IMR-90 (cell line): ENCODE measurements at regions not wholly inside any gene's neighbourhood (a gene's known extent, or its start where the extent isn't known, plus 50 kb on each side); places are given as distances from the start of the nearest gene placed in this dataset.

Experiments
- ATAC-seq: fragments of 200-7000 bp; cut with Tn5 transposase; 2 replicates; pipeline ENCODE4 v1.9.1; 2020; ENCODE audit warnings: low read depth, mild to moderate bottlenecking, moderate library complexity
- BruUV-seq: library from RNA; stranded (reverse); fragments of 400-500 nt; replicated peaks from 2 replicates; lab custom pipeline; 2021; lab: Mats Ljungman, UMichigan
- CTCF ChIA-PET: fragments of 300-600 bp; formaldehyde crosslinking; extraction: SDS; loops from one replicate; lab custom pipeline; 2021; ENCODE audit warnings: antibody characterized with exemption; lab: Yijun Ruan, JAX
- POLR2A ChIA-PET: fragments of 300-600 bp; sonication (Branson Sonifier 250); formaldehyde crosslinking; loops from one replicate; lab custom pipeline; 2022; ENCODE audit warnings: antibody characterized with exemption; ENCODE audit not compliant: unreplicated experiment; lab: Charles Lee
- DNase-seq: peaks from one replicate; pipeline ENCODE4 v3.0.0; 2013
- H2AFZ ChIP-seq: replicated peaks from 2 replicates; pipeline ENCODE3; 2013; ENCODE audit warnings: low read length, mild to moderate bottlenecking; ENCODE audit not compliant: poor library complexity
- H2AK5ac ChIP-seq: 2 replicates; pipeline ENCODE4 v1.6.1; 2013; ENCODE audit warnings: low read depth, low read length, inconsistent platforms
- H2AK9ac ChIP-seq: replicated peaks from 2 replicates; pipeline ENCODE3; 2013; ENCODE audit warnings: mild to moderate bottlenecking, low read depth, low read length, moderate library complexity; ENCODE audit not compliant: poor library complexity
- H2BK120ac ChIP-seq: 2 replicates; pipeline ENCODE4 v1.6.1; 2013; ENCODE audit warnings: low read depth, low read length, inconsistent platforms
- H2BK15ac ChIP-seq: 3 replicates; pipeline ENCODE4 v1.6.1; 2013; ENCODE audit warnings: low read depth, low read length, inconsistent platforms
- H2BK20ac ChIP-seq: 2 replicates; pipeline ENCODE4 v1.6.1; 2013; ENCODE audit warnings: low read depth, mild to moderate bottlenecking, inconsistent platforms, low read length, moderate library complexity
- H2BK5ac ChIP-seq: 2 replicates; pipeline ENCODE4 v1.6.1; 2013; ENCODE audit warnings: mild to moderate bottlenecking, low read depth, low read length, inconsistent platforms; ENCODE audit not compliant: poor library complexity, severe bottlenecking
- H3K14ac ChIP-seq: replicated peaks from 2 replicates; pipeline ENCODE4 v1.6.1; 2013; ENCODE audit warnings: low read depth, low read length, inconsistent platforms
- H3K18ac ChIP-seq: 2 replicates; pipeline ENCODE4 v1.6.1; 2013; ENCODE audit warnings: low read depth, low read length, control low read depth
- H3K23ac ChIP-seq: 2 replicates; pipeline ENCODE4 v1.6.1; 2013; ENCODE audit warnings: low read depth, low read length, inconsistent platforms
- H3K27ac ChIP-seq: 2 replicates; pipeline ENCODE4 v1.5.1; 2013; ENCODE audit warnings: mild to moderate bottlenecking, control low read depth, low read length; ENCODE audit not compliant: insufficient read depth
- H3K27me3 ChIP-seq: 2 replicates; pipeline ENCODE4 v1.6.1; 2013; ENCODE audit warnings: low read length; ENCODE audit not compliant: control insufficient read depth, insufficient read depth
- H3K36me3 ChIP-seq: 2 replicates; pipeline ENCODE4 v1.6.1; 2013; ENCODE audit warnings: low read length, mixed read lengths; ENCODE audit not compliant: control insufficient read depth, insufficient read depth
- H3K4ac ChIP-seq: 2 replicates; pipeline ENCODE4 v1.6.1; 2013; ENCODE audit warnings: low read depth, low read length, inconsistent platforms
- H3K4me1 ChIP-seq: 2 replicates; pipeline ENCODE4 v1.6.1; 2013; ENCODE audit warnings: low read length, mixed read lengths; ENCODE audit not compliant: control insufficient read depth, insufficient read depth
- H3K4me2 ChIP-seq: 2 replicates; pipeline ENCODE4 v1.6.1; 2013; ENCODE audit warnings: low read depth, mild to moderate bottlenecking, control low read depth, low read length, moderate library complexity
- H3K4me3 ChIP-seq: 2 replicates; pipeline ENCODE4 v1.5.1; 2013; ENCODE audit warnings: low read depth, mild to moderate bottlenecking, control low read depth, low read length, moderate library complexity; ENCODE audit not compliant: insufficient read depth
- H3K56ac ChIP-seq: 2 replicates; pipeline ENCODE4 v1.6.1; 2013; ENCODE audit warnings: low read length, inconsistent platforms; ENCODE audit not compliant: insufficient read depth; ENCODE audit errors: extremely low read depth
- H3K79me1 ChIP-seq, 2 experiments: 2 replicates each; pipeline ENCODE4 v1.6.1; 2013; ENCODE audit warnings: low read length in 2 of 2, inconsistent platforms in 1 of 2, low read depth in 1 of 2
- H3K9ac ChIP-seq: 2 replicates; pipeline ENCODE4 v1.6.1; 2013; ENCODE audit warnings: low read depth, low read length, control low read depth
- H3K9me1 ChIP-seq: 2 replicates; pipeline ENCODE4 v1.6.1; 2013; ENCODE audit warnings: low read length, inconsistent platforms; ENCODE audit not compliant: insufficient read depth
- H3K9me3 ChIP-seq: 2 replicates; pipeline ENCODE4 v1.6.1; 2013; ENCODE audit warnings: low read length; ENCODE audit not compliant: control insufficient read depth, insufficient read depth
- H4K20me1 ChIP-seq: 2 replicates; pipeline ENCODE4 v1.6.1; 2013; ENCODE audit warnings: low read length, inconsistent platforms; ENCODE audit not compliant: insufficient read depth
- H4K5ac ChIP-seq: 2 replicates; pipeline ENCODE4 v1.6.1; 2013; ENCODE audit warnings: mild to moderate bottlenecking, low read depth, low read length, control low read depth
- H4K8ac ChIP-seq, 2 experiments: 2 replicates each; pipeline ENCODE4 v1.6.1; 2013; ENCODE audit warnings: low read depth in 2 of 2, low read length in 2 of 2, control low read depth in 1 of 2, inconsistent platforms in 1 of 2
- H4K91ac ChIP-seq: 2 replicates; pipeline ENCODE4 v1.6.1; 2013; ENCODE audit warnings: low read depth, low read length, inconsistent platforms; ENCODE audit not compliant: insufficient read depth
- CHD1 ChIP-seq: IDR thresholded peaks from 2 replicates; pipeline ENCODE4 v1.6.1; 2012; ENCODE audit warnings: low read depth, low read length, improper control_type of control experiment
- CTCF ChIP-seq: conservative IDR thresholded peaks from 2 replicates; pipeline ENCODE4 v1.5.1; 2012; ENCODE audit warnings: mild to moderate bottlenecking, low read depth, low read length, improper control_type of control experiment
- MAZ ChIP-seq: IDR thresholded peaks from 2 replicates; pipeline ENCODE4 v1.6.1; 2012; ENCODE audit warnings: low read depth, mild to moderate bottlenecking, low read length, improper control_type of control experiment, moderate library complexity, borderline replicate concordance
- NFE2L2 ChIP-seq: fragments of 150-350 bp; IDR thresholded peaks from 2 replicates; pipeline ENCODE4 v1.6.1; 2016; ENCODE audit warnings: low read depth, mild to moderate bottlenecking, low read length
- RAD21 ChIP-seq: IDR thresholded peaks from 2 replicates; pipeline ENCODE4 v1.6.1; 2012; ENCODE audit warnings: low read length, improper control_type of control experiment
- SMC3 ChIP-seq: fragments of 150-350 bp; IDR thresholded peaks from 2 replicates; pipeline ENCODE4 v1.6.1; 2016; ENCODE audit warnings: low read depth, mild to moderate bottlenecking, antibody characterized with exemption, low read length, moderate library complexity
- WGBS, 2 experiments: methylation state at CpG; one replicate each; pipeline versions ENCODE4 v1.1.5 to v1.1.7; 2013; ENCODE audit warnings: missing lambda C conversion rate in 2 of 2; ENCODE audit not compliant: insufficient read length in 1 of 2; ENCODE audit errors: extremely low coverage in 2 of 2; 5-methylcytosine and 5-hydroxymethylcytosine counted together
- dilution Hi-C: fragments of 300-500 bp; cut with HindIII; formaldehyde crosslinking; loops from one replicate; pipeline ENCODE4 v1.14.3; 2018; ENCODE audit warnings: low sequenced_read_pairs; ENCODE audit not compliant: unreplicated experiment
- in situ Hi-C: fragments of 300-500 bp; cut with MboI; formaldehyde crosslinking; loops from 3 replicates; pipeline ENCODE4 v1.14.3; 2019; ENCODE audit warnings: low sequenced_read_pairs, inconsistent platforms, mixed read lengths
- intact Hi-C: fragments of 100-400 bp; cut with micrococcal nuclease; formaldehyde crosslinking; loops from 2 replicates; pipeline ENCODE4 v1.10.0; 2022

GRCh38 chr3:194051366-194052149 lies 84.4 kb upstream of the HES1 start:
- ATAC-seq, result no peak
- BruUV-seq, result no TSS peak
- Histone ChIP-seq H2BK20ac (no peak overlapping the region), H3K9me1 (no peaks in the 10 kb centered on the region), H2AK9ac (no peak overlapping the region), H3K56ac (no peak overlapping the region), H2AFZ (no peak overlapping the region), H2BK5ac (no peak overlapping the region), H3K18ac (no peak overlapping the region), H2AK5ac (no peak overlapping the region), H4K8ac (no peak overlapping the region), H3K79me1 (no peaks in the 10 kb centered on the region), H3K27me3 (peaks cover 18% of the 10 kb centered on the region), H3K9ac (no peak overlapping the region), H4K91ac (no peak overlapping the region), H3K36me3 (no peaks in the 10 kb centered on the region), H3K9me3 (peaks cover 17% of the 10 kb centered on the region), H2BK120ac (no peak overlapping the region), H3K4me1 (no peaks in the 10 kb centered on the region), H4K20me1 (no peaks in the 10 kb centered on the region), H3K14ac (no peak overlapping the region), H3K27ac (no peak overlapping the region), H4K5ac (no peak overlapping the region), H3K4me3 (no peak overlapping the region), H3K4ac (no peak overlapping the region), H3K23ac (no peak overlapping the region), H2BK15ac (no peak overlapping the region), H3K4me2 (no peak overlapping the region)
- no peak for DNase-seq
- ChIA-PET CTCF (no interaction called here), POLR2A (no interaction called here)
- WGBS, 2 experiments, result 67% methylated on average over 2 of the region's 2 CpGs; no CpG with 5 or more reads in 1 of the 2 experiments
- intact Hi-C loops, result no loop called here
- TF ChIP-seq SMC3 (no peak), RAD21 (no peak), NFE2L2 (no peak), CTCF (no peak), CHD1 (no peak), MAZ (no peak)
- in situ Hi-C loops, result no loop called here
- dilution Hi-C loops, result no loop called here
